CD14-positive monocyte (primary cell): ENCODE measurements at regions not wholly inside any gene's neighbourhood (a gene's known extent, or its start where the extent isn't known, plus 50 kb on each side); places are given as distances from the start of the nearest gene placed in this dataset.

Experiments
- DNase-seq, 3 donors: peaks; one replicate each; pipeline ENCODE4 v3.0.0-alpha.2; 2011 to 2022
- H2AFZ ChIP-seq: 2 replicates; pipeline ENCODE4 v1.6.0; 2012; ENCODE audit warnings: mild to moderate bottlenecking, low read depth, low read length, inconsistent platforms; ENCODE audit not compliant: insufficient read depth, poor library complexity, severe bottlenecking
- H3K27ac ChIP-seq, 2 donors: 1 replicate in 1 of 2; 2 replicates in 1 of 2; pipeline ENCODE4 v1.5.1; 2012 to 2013; ENCODE audit warnings: low read length in 2 of 2, control low read depth in 1 of 2, inconsistent platforms in 1 of 2, low read depth in 1 of 2, mild to moderate bottlenecking in 1 of 2
- H3K27me3 ChIP-seq, 2 donors: one replicate each; pipeline versions ENCODE4 v1.6.0 to v1.6.1; 2011 to 2013; ENCODE audit warnings: low read length in 2 of 2; ENCODE audit not compliant: control insufficient read depth in 2 of 2, insufficient read depth in 2 of 2
- H3K36me3 ChIP-seq, 2 donors: replicated peaks in 1 of 2; 1 replicate in 1 of 2; 2 replicates in 1 of 2; pipeline versions ENCODE4 v1.5.1 to v1.6.1; 2012 to 2013; ENCODE audit warnings: low read length in 2 of 2, control low read depth in 1 of 2, inconsistent platforms in 1 of 2, mild to moderate bottlenecking in 1 of 2; ENCODE audit not compliant: insufficient read depth in 2 of 2, control insufficient read depth in 1 of 2
- H3K4me1 ChIP-seq, 2 donors: 1 replicate in 1 of 2; 2 replicates in 1 of 2; pipeline versions ENCODE4 v1.5.1 to v1.6.1; 2012 to 2013; ENCODE audit warnings: low read length in 2 of 2, control low read depth in 1 of 2, inconsistent platforms in 1 of 2, mild to moderate bottlenecking in 1 of 2, moderate library complexity in 1 of 2; ENCODE audit not compliant: insufficient read depth in 2 of 2, control insufficient read depth in 1 of 2
- H3K4me2 ChIP-seq: replicated peaks from 2 replicates; pipeline ENCODE3; 2012; ENCODE audit warnings: low read length, moderate library complexity, mild to moderate bottlenecking; ENCODE audit not compliant: poor library complexity, severe bottlenecking; ENCODE audit errors: extremely low read depth
- H3K4me3 ChIP-seq, 3 experiments: fragments of 200-600 bp in 1 of 3; sonication (generic) in 1 of 3; replicated peaks in 1 of 3; 1 replicate in 2 of 3; 2 replicates in 1 of 3; pipeline ENCODE4 v1.5.1; 2011 to 2013; ENCODE audit warnings: low read length in 3 of 3, mild to moderate bottlenecking in 3 of 3, control low read depth in 2 of 3, low read depth in 2 of 3, inconsistent platforms in 1 of 3, moderate library complexity in 1 of 3
- H3K79me2 ChIP-seq: 2 replicates; pipeline ENCODE4 v1.6.0; 2012; ENCODE audit warnings: mild to moderate bottlenecking, control low read depth, inconsistent platforms, low read length, moderate library complexity; ENCODE audit not compliant: insufficient read depth
- H3K9ac ChIP-seq: 2 replicates; pipeline ENCODE4 v1.6.0; 2017; ENCODE audit warnings: low read length, mild to moderate bottlenecking; ENCODE audit not compliant: insufficient read depth, poor library complexity, severe bottlenecking
- H3K9me3 ChIP-seq, 2 donors: replicated peaks in 1 of 2; 1 replicate in 1 of 2; 2 replicates in 1 of 2; pipeline versions ENCODE4 v1.5.1 to v1.6.1; 2012 to 2013; ENCODE audit warnings: low read length in 2 of 2, control low read depth in 1 of 2; ENCODE audit not compliant: control insufficient read depth in 1 of 2, insufficient read depth in 1 of 2
- H4K20me1 ChIP-seq: 2 replicates; pipeline ENCODE4 v1.6.0; 2012; ENCODE audit warnings: mild to moderate bottlenecking, low read length, control low read depth, moderate library complexity; ENCODE audit not compliant: insufficient read depth
- H3K27ac Mint-ChIP-seq, 7 donors: one replicate each; pipeline ENCODE4 v1.8.0; 2020; ENCODE audit warnings: mild to moderate bottlenecking in 7 of 7, mixed read lengths in 7 of 7, moderate library complexity in 6 of 7, inconsistent platforms in 2 of 7
- H3K27me3 Mint-ChIP-seq, 3 donors: one replicate each; pipeline ENCODE4 v1.8.0; 2021 to 2022; ENCODE audit warnings: low read depth in 3 of 3, mild to moderate bottlenecking in 3 of 3, mixed read lengths in 3 of 3, moderate library complexity in 3 of 3, inconsistent platforms in 1 of 3
- H3K36me3 Mint-ChIP-seq, 2 donors: one replicate each; pipeline ENCODE4 v1.8.0; 2020; ENCODE audit warnings: mixed read lengths in 2 of 2, inconsistent platforms in 1 of 2, mild to moderate bottlenecking in 1 of 2
- H3K4me1 Mint-ChIP-seq: one replicate; pipeline ENCODE4 v1.8.0; 2020; ENCODE audit warnings: mild to moderate bottlenecking, mixed read lengths
- H3K4me3 Mint-ChIP-seq, 2 donors: one replicate each; pipeline ENCODE4 v1.8.0; 2020; ENCODE audit warnings: mild to moderate bottlenecking in 2 of 2, mixed read lengths in 2 of 2, moderate library complexity in 1 of 2
- H3K9me3 Mint-ChIP-seq, 7 donors: one replicate each; pipeline ENCODE4 v1.8.0; 2020 to 2022; ENCODE audit warnings: mixed read lengths in 7 of 7, mild to moderate bottlenecking in 6 of 7, moderate library complexity in 6 of 7, inconsistent platforms in 2 of 7
- CTCF ChIP-seq: fragments of 200-600 bp; IDR thresholded peaks from one replicate; pipeline ENCODE4 v1.8.0; 2022; ENCODE audit warnings: antibody characterized with exemption, mild to moderate bottlenecking
- WGBS: methylation state at CpG from one replicate; pipeline ENCODE4 v1.1.5; 2013; ENCODE audit warnings: missing lambda C conversion rate; ENCODE audit not compliant: insufficient coverage; 5-methylcytosine and 5-hydroxymethylcytosine counted together
- intact Hi-C, 2 donors: fragments of 100-400 bp; cut with micrococcal nuclease; formaldehyde crosslinking; loops; one replicate each; pipeline versions ENCODE4 v1.15.0 to v1.15.1; 2023

- intact Hi-C loops = loop anchor here in 1 of 2 donors (10.0 kb wide), 1 partner anchor 140 kb away; no protein-coding TSS in a partner anchor
- no peak overlapping the region for H3K4me3 ChIP-seq
- no peak for TF ChIP-seq CTCF
- peaks cover 61 to 66% of the 10 kb centered on the region in 2 donors for H3K4me1 ChIP-seq
- peaks cover 79% of the 10 kb centered on the region for H3K4me1 Mint-ChIP-seq
- WGBS = no CpG with 5 or more reads among the region's 4 CpGs
- no peak overlapping the region for H3K27ac ChIP-seq
- no peaks in the 10 kb centered on the region for H3K79me2 ChIP-seq
- H3K36me3 ChIP-seq = no peaks in the 10 kb centered on the region
- H3K9me3 ChIP-seq = no peaks in the 10 kb centered on the region
- H3K9ac ChIP-seq = no peak overlapping the region
- peaks cover 0 to 5% of the 10 kb centered on the region in 2 donors for H3K36me3 Mint-ChIP-seq
- H3K9me3 Mint-ChIP-seq = peaks cover 0 to 2% (median 0%) of the 10 kb centered on the region in 7 donors
- no peaks in the 10 kb centered on the region for H3K27me3 ChIP-seq
- peak overlapping the region in 2 of 7 donors; percentile 22 to 62 for H3K27ac Mint-ChIP-seq
- no peaks in the 10 kb centered on the region for H4K20me1 ChIP-seq
- no peak for DNase-seq
- H3K4me2 ChIP-seq = no peak overlapping the region
- H2AFZ ChIP-seq = no peak overlapping the region
- peaks cover 5 to 16% (median 7%) of the 10 kb centered on the region in 3 donors for H3K27me3 Mint-ChIP-seq
- no peak overlapping the region for H3K4me3 Mint-ChIP-seq
Measured at GRCh38 chr2:42965196-42965595, 172.8 kb upstream of the HAAO start.

- 7% methylated on average over 3 of the region's 6 CpGs for WGBS
- no peaks in the 10 kb centered on the region for H3K27me3 ChIP-seq
- TF ChIP-seq CTCF = no peak
- peak in 1 of 3 donors; percentile 16 for DNase-seq
- H3K27ac ChIP-seq = no peak overlapping the region
- Mint-ChIP-seq H3K36me3 (peaks cover 0 to 4% of the 10 kb centered on the region in 2 donors), H3K27me3 (peaks cover 5 to 16% (median 7%) of the 10 kb centered on the region in 3 donors), H3K4me3 (no peak overlapping the region), H3K9me3 (peaks cover 0 to 2% (median 0%) of the 10 kb centered on the region in 7 donors), H3K27ac (peak overlapping the region in 2 of 7 donors; percentile 22 to 66), H3K4me1 (peaks cover 79% of the 10 kb centered on the region)
- H2AFZ ChIP-seq = peak overlapping the region; percentile 17
- no peak overlapping the region for H3K4me2 ChIP-seq
- no peak overlapping the region for H3K9ac ChIP-seq
- H4K20me1 ChIP-seq = no peaks in the 10 kb centered on the region
- H3K36me3 ChIP-seq = no peaks in the 10 kb centered on the region
- no peaks in the 10 kb centered on the region for H3K79me2 ChIP-seq
- H3K9me3 ChIP-seq = no peaks in the 10 kb centered on the region
- no peak overlapping the region for H3K4me3 ChIP-seq
- intact Hi-C loops = loop anchor here in 1 of 2 donors (10.0 kb wide), 1 partner anchor 140 kb away; no protein-coding TSS in a partner anchor
- peaks cover 63 to 66% of the 10 kb centered on the region in 2 donors for H3K4me1 ChIP-seq
Measured at GRCh38 chr2:42964439-42965083, 172.2 kb upstream of the HAAO start.
